ENCODE measurements at regions not wholly inside any gene's neighbourhood (a gene's known extent, or its start where the extent isn't known, plus 50 kb on each side); places are given as distances from the start of the nearest gene placed in this dataset.

GRCh38 chr4:177555007-177555574 is 112.9 kb upstream of the AGA start:
- Histone ChIP-seq H3K4me3 (ENCODE audit: insufficient read length, low read depth) (no peak overlapping the region), H3K9me3 (ENCODE audit: insufficient read depth, low read length) (no peaks in the 10 kb centered on the region), H3K9ac (ENCODE audit: insufficient read length, low read depth) (no peak overlapping the region), H3K4me1 (ENCODE audit: insufficient read depth, insufficient read length) (no peaks in the 10 kb centered on the region), H3K36me3 (ENCODE audit: insufficient read depth, insufficient read length, low read length) (no peaks in the 10 kb centered on the region), H3K27me3 (ENCODE audit: insufficient read depth, insufficient read length) (no peaks in the 10 kb centered on the region)
- no peak for TF ChIP-seq YY1 (IDR thresholded peaks at IDR 0.05; ENCODE audit: insufficient read depth, insufficient read length)
- no peak for TF ChIP-seq SUZ12 (IDR thresholded peaks at IDR 0.05; ENCODE audit: extremely low read depth, insufficient read depth, insufficient read length)
- no peak for TF ChIP-seq ZNF274 (IDR thresholded peaks at IDR 0.05; ENCODE audit: low read depth, low read length)
- DNase-seq (ENCODE audit: low read depth, low spot score), result no peak

- Histone ChIP-seq H3K27me3 (ENCODE audit: insufficient read depth, insufficient read length) (no peaks in the 10 kb centered on the region), H3K36me3 (ENCODE audit: insufficient read depth, insufficient read length, low read length) (no peaks in the 10 kb centered on the region), H3K4me3 (ENCODE audit: insufficient read length, low read depth) (no peak overlapping the region), H3K9me3 (ENCODE audit: insufficient read depth, low read length) (no peaks in the 10 kb centered on the region), H3K9ac (ENCODE audit: insufficient read length, low read depth) (no peak overlapping the region), H3K4me1 (ENCODE audit: insufficient read depth, insufficient read length) (no peaks in the 10 kb centered on the region)
- TF ChIP-seq SUZ12 (IDR thresholded peaks at IDR 0.05; ENCODE audit: extremely low read depth, insufficient read depth, insufficient read length) (no peak), YY1 (IDR thresholded peaks at IDR 0.05; ENCODE audit: insufficient read depth, insufficient read length) (no peak), ZNF274 (IDR thresholded peaks at IDR 0.05; ENCODE audit: low read depth, low read length) (no peak)
- DNase-seq (ENCODE audit: low read depth, low spot score), result no peak
Observed at GRCh38 chr4:177557416-177557815, 115.2 kb upstream of the AGA start.

GRCh38 chr4:177558995-177559394 is 116.8 kb upstream of the AGA start:
- Histone ChIP-seq H3K36me3 (ENCODE audit: insufficient read depth, insufficient read length, low read length) (no peaks in the 10 kb centered on the region), H3K9ac (ENCODE audit: insufficient read length, low read depth) (no peak overlapping the region), H3K4me3 (ENCODE audit: insufficient read length, low read depth) (no peak overlapping the region), H3K4me1 (ENCODE audit: insufficient read depth, insufficient read length) (no peaks in the 10 kb centered on the region), H3K27me3 (ENCODE audit: insufficient read depth, insufficient read length) (no peaks in the 10 kb centered on the region), H3K9me3 (ENCODE audit: insufficient read depth, low read length) (no peaks in the 10 kb centered on the region)
- TF ChIP-seq YY1 (IDR thresholded peaks at IDR 0.05; ENCODE audit: insufficient read depth, insufficient read length), result no peak
- no peak for TF ChIP-seq SUZ12 (IDR thresholded peaks at IDR 0.05; ENCODE audit: extremely low read depth, insufficient read depth, insufficient read length)
- TF ChIP-seq ZNF274 (IDR thresholded peaks at IDR 0.05; ENCODE audit: low read depth, low read length), result no peak
- DNase-seq (ENCODE audit: low read depth, low spot score), result no peak

- H3K4me3 ChIP-seq (ENCODE audit: insufficient read length, low read depth), result no peak overlapping the region
- H3K36me3 ChIP-seq (ENCODE audit: insufficient read depth, insufficient read length, low read length), result no peaks in the 10 kb centered on the region
- no peak for TF ChIP-seq YY1 (IDR thresholded peaks at IDR 0.05; ENCODE audit: insufficient read depth, insufficient read length)
- TF ChIP-seq ZNF274 (IDR thresholded peaks at IDR 0.05; ENCODE audit: low read depth, low read length), result no peak
- no peak for TF ChIP-seq SUZ12 (IDR thresholded peaks at IDR 0.05; ENCODE audit: extremely low read depth, insufficient read depth, insufficient read length)
- DNase-seq (ENCODE audit: low read depth, low spot score), result no peak
- H3K9ac ChIP-seq (ENCODE audit: insufficient read length, low read depth), result no peak overlapping the region
- H3K27me3 ChIP-seq (ENCODE audit: insufficient read depth, insufficient read length), result no peaks in the 10 kb centered on the region
- H3K9me3 ChIP-seq (ENCODE audit: insufficient read depth, low read length), result no peaks in the 10 kb centered on the region
- no peaks in the 10 kb centered on the region for H3K4me1 ChIP-seq (ENCODE audit: insufficient read depth, insufficient read length)
Observed at GRCh38 chr4:177562163-177562562, 119.9 kb upstream of the AGA start.

- no peaks in the 10 kb centered on the region for H3K4me1 ChIP-seq (ENCODE audit: insufficient read depth, insufficient read length)
- H3K36me3 ChIP-seq (ENCODE audit: insufficient read depth, insufficient read length, low read length), result no peaks in the 10 kb centered on the region
- no peak overlapping the region for H3K9ac ChIP-seq (ENCODE audit: insufficient read length, low read depth)
- no peak for DNase-seq (ENCODE audit: low read depth, low spot score)
- no peak for TF ChIP-seq SUZ12 (IDR thresholded peaks at IDR 0.05; ENCODE audit: extremely low read depth, insufficient read depth, insufficient read length)
- TF ChIP-seq YY1 (IDR thresholded peaks at IDR 0.05; ENCODE audit: insufficient read depth, insufficient read length), result no peak
- TF ChIP-seq ZNF274 (IDR thresholded peaks at IDR 0.05; ENCODE audit: low read depth, low read length), result no peak
- no peaks in the 10 kb centered on the region for H3K27me3 ChIP-seq (ENCODE audit: insufficient read depth, insufficient read length)
- no peaks in the 10 kb centered on the region for H3K9me3 ChIP-seq (ENCODE audit: insufficient read depth, low read length)
- H3K4me3 ChIP-seq (ENCODE audit: insufficient read length, low read depth), result no peak overlapping the region
Observed at GRCh38 chr4:177562859-177563258, 120.6 kb upstream of the AGA start.

GRCh38 chr4:177566691-177567090 is 124.5 kb upstream of the AGA start:
- TF ChIP-seq SUZ12 (IDR thresholded peaks at IDR 0.05; ENCODE audit: extremely low read depth, insufficient read depth, insufficient read length) (no peak), ZNF274 (IDR thresholded peaks at IDR 0.05; ENCODE audit: low read depth, low read length) (no peak)
- no peak for DNase-seq (ENCODE audit: low read depth, low spot score)
- H3K9ac ChIP-seq (ENCODE audit: insufficient read length, low read depth), result no peak overlapping the region
- no peaks in the 10 kb centered on the region for H3K27me3 ChIP-seq (ENCODE audit: insufficient read depth, insufficient read length)
- H3K4me1 ChIP-seq (ENCODE audit: insufficient read depth, insufficient read length), result no peaks in the 10 kb centered on the region
- no peaks in the 10 kb centered on the region for H3K36me3 ChIP-seq (ENCODE audit: insufficient read depth, insufficient read length, low read length)
- H3K4me3 ChIP-seq (ENCODE audit: insufficient read length, low read depth), result no peak overlapping the region
- no peaks in the 10 kb centered on the region for H3K9me3 ChIP-seq (ENCODE audit: insufficient read depth, low read length)

- no peaks in the 10 kb centered on the region for H3K9me3 ChIP-seq (ENCODE audit: insufficient read depth, low read length)
- no peak overlapping the region for H3K9ac ChIP-seq (ENCODE audit: insufficient read length, low read depth)
- DNase-seq (ENCODE audit: low read depth, low spot score), result no peak
- H3K27me3 ChIP-seq (ENCODE audit: insufficient read depth, insufficient read length), result no peaks in the 10 kb centered on the region
- H3K4me3 ChIP-seq (ENCODE audit: insufficient read length, low read depth), result no peak overlapping the region
- H3K4me1 ChIP-seq (ENCODE audit: insufficient read depth, insufficient read length), result no peaks in the 10 kb centered on the region
- no peaks in the 10 kb centered on the region for H3K36me3 ChIP-seq (ENCODE audit: insufficient read depth, insufficient read length, low read length)
- no peak for TF ChIP-seq SUZ12 (IDR thresholded peaks at IDR 0.05; ENCODE audit: extremely low read depth, insufficient read depth, insufficient read length)
- TF ChIP-seq ZNF274 (IDR thresholded peaks at IDR 0.05; ENCODE audit: low read depth, low read length), result no peak
Observed at GRCh38 chr4:177568931-177569330, 126.7 kb upstream of the AGA start.

Data from NT2/D1 (cell line).